Testis (tissue), 2 donors: ENCODE measurements at regions not wholly inside any gene's neighbourhood (a gene's known extent, or its start where the extent isn't known, plus 50 kb on each side); places are given as distances from the start of the nearest gene placed in this dataset.
"Not testable (repeated sequence)": the region's sequence is repeated elsewhere in the genome, so short reads cannot be mapped to it uniquely, and the experiment has no call there.

Source experiments
- CTCF ChIP-seq, 3 experiments: fragments of 450-650 bp in 2 of 3; fragments of 200-600 bp in 1 of 3; sonication (generic) in 1 of 3; IDR thresholded peaks; one replicate each; pipeline ENCODE4 v1.5.1; 2016 to 2019; ENCODE audit warnings: antibody characterized with exemption in 3 of 3, mild to moderate bottlenecking in 2 of 3, moderate library complexity in 1 of 3
- POLR2A ChIP-seq: fragments of 450-650 bp; IDR thresholded peaks from one replicate; pipeline ENCODE4 v1.6.1; 2017; ENCODE audit warnings: antibody characterized with exemption, mild to moderate bottlenecking, moderate library complexity

- TF ChIP-seq CTCF (IDR thresholded peaks at IDR 0.05); POLR2A: not testable (repeated sequence)
Measured at GRCh38 chr6:100223952-100224351, 229.9 kb upstream of the MCHR2 start.
